ENCODE measurements at regions not wholly inside any gene's neighbourhood (a gene's known extent, or its start where the extent isn't known, plus 50 kb on each side); places are given as distances from the start of the nearest gene placed in this dataset.

DNA sequence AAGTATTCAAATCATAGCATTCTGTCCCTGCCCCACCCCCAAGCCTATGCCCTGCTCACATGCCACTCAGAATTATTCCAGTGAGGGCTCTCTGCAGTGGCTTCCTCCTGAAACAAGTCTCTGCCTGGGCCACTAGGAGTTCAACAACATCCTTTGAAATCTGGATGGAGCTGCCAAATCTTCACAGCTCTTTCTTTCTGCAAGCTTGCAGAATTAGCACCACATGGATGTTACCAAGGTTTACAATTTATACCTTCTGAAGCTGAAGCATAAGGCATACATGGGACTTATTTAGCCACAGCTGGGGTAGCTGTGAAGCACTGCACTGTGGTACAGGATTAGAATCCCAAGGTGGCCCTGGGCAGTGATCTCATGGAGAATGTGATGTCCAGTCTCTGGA is 577.5 kb downstream of the CD109 start:
- TF ChIP-seq GATA3 (IDR thresholded peaks at IDR 0.05; ENCODE audit: low read depth, low read length), result no peak
- no peak for TF ChIP-seq GATA2 (IDR thresholded peaks at IDR 0.05; ENCODE audit: low read depth, low read length)

Data from SH-SY5Y (cell line).